GM18505 (cell line): ENCODE measurements at regions not wholly inside any gene's neighbourhood (a gene's known extent, or its start where the extent isn't known, plus 50 kb on each side); places are given as distances from the start of the nearest gene placed in this dataset.
"Not testable (repeated sequence)": the region's sequence is repeated elsewhere in the genome, so short reads cannot be mapped to it uniquely, and the experiment has no call there.

Source experiments
- ATAC-seq: cut with Tn5 transposase; IDR thresholded peaks from one replicate; pipeline ENCODE4 v1.9.1; 2021; ENCODE audit not compliant: unreplicated experiment
- POLR2A ChIP-seq: IDR thresholded peaks from 4 replicates; pipeline ENCODE4 v1.6.1; 2011; ENCODE audit warnings: borderline replicate concordance; ENCODE audit not compliant: insufficient read depth, insufficient read length; ENCODE audit errors: extremely low read depth

DNA sequence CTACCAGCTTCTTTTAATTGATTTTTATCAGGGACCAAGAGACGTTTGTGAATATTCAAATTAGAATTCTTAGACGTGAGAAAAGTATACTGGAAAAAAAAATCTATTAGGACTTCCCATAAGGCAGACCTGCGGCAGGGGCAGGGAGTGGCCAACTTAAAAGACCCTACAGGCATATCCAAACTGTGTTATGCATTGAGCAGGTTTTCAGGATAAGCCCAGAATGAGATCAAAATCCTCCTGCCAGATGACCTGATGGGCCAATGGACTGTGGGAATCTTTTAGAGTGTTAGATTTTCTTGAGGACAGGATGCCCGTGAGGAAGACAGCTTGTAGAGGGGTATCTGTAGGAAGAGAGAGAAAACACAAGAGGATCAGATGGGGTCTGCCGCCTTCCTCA, 391.5 kb downstream of the CD83 start:
- TF ChIP-seq POLR2A: no peak

DNA sequence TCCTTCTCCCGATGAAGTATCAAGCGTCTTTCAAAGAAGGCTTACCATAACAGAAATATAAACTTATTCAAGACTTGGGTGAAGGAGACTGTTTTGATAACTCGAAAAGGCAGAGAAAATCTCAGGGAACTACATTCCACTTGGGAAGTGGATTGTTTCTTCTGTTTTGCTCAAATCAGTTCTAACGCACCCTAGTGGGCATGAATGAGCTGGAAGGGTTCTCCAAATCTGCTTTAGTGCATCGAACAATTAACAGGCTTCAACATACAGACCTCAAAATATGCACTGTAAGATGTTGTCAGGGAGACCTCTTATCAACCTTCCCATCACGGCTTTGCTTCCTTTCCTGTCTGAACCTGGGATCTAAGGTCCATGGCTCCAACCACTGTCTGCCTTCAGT, 392.5 kb downstream of the CD83 start:
- no peak for TF ChIP-seq POLR2A
- ATAC-seq: no peak

More for the DNA sequence above, 391.5 kb downstream of the CD83 start:
- no peak for ATAC-seq

DNA sequence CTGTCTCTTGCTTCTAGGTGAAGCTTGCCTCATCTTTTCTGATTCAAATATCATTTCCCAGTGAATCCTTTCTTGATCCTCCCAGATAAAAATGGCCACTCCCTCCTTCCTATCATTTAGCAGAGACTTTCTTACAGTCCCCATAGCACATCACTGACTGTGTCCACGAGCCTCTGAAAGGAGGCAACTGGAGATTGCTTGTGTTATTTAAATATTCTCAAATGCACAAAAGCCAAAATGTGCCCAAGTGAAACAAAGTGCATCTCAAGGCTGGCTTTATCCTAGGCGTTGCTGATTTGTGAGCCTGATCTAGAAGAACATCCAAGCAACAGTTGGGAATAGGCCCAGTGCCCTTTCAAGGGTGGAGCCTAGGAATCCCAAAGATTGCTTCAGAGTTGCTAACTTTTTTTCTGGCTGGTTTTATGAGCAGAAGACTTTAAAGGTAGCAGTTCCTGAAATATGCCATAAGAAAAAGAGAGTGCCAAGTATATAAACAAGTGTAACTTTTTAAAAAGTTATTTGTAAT, 393.6 kb downstream of the CD83 start:
- no peak for ATAC-seq
- TF ChIP-seq POLR2A: no peak

DNA sequence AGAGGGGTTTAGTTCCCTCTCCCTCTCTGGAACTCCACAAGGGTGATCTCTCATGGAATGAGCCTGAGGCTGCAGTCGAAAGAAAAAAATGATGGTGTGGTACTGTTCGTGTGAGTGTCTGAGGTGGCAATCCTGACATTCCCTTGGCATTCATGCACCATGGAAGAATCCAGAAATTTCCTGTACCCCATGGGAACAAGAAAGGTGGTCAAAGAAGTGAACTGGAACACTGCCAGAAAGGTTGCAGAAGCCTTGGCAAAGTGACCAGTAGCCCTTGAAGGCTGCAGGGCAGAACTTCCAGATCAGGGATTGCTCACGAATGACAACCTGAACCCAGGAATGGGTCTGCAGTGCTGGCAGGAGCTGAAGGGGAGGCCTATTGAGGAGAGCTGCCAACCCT, 394.7 kb downstream of the CD83 start:
- TF ChIP-seq POLR2A: no peak
- ATAC-seq: no peak

DNA sequence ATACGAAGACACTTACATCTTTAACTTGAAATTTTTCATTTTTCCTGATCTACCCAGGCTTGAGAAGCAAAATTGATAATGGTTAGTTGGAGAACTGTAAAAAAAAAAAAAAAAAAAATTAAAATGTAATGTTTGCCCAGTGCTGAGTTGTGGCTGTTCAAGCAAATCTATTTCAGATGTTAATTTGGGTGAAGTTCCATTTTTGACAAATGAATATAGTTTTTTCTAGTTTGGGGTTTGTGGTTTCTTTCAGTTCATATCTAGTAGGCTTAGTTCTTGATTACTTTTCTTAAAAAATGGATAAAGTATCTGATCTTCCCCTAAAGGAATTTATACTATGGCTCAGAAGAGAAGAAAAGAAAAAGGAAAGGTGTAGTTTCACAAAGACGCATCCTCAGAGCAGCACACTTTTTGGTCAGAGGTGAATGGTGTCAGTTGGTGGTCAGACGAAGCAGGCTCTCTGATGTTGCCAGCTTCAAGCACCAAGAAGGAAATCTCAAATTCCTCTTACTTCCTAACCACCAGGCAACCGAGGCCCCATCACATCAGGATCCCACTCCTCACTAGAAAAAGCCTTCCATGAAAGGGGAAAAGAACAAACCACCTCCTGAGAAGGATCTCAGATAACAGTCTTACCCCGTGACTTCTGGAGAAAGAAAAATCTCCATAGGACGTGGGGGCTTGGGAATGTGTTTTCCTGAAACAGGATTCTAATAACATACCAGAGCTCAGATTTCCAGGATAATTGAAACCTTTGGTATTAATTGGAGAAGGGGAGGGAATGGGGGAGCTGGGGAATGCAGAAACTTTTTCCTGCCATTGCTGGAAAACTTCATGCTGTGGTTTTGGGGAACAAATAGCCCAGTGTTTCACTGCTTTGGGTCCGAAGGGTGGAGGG, 396.2 kb downstream of the CD83 start:
- no peak for TF ChIP-seq POLR2A
- ATAC-seq: no peak

DNA sequence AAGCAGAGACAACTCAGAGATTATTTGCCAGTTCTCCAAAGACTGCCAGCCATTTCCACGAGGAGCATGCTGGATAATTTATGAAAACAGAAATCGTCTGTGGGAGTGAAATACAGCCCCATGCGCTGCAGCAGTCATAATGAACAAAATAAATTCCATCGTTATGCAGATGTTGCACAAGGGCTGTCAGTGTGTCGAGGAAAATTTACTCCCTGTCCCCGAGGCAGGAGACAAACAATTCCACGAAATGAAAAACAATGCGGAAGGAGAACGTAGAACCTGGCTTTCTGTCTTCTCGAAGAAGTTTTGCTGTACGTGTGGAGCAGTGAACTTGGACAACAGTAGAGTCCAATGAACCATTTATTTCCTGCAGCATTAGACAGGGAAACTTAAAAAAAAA, 399.4 kb downstream of the CD83 start:
- no peak for ATAC-seq

DNA sequence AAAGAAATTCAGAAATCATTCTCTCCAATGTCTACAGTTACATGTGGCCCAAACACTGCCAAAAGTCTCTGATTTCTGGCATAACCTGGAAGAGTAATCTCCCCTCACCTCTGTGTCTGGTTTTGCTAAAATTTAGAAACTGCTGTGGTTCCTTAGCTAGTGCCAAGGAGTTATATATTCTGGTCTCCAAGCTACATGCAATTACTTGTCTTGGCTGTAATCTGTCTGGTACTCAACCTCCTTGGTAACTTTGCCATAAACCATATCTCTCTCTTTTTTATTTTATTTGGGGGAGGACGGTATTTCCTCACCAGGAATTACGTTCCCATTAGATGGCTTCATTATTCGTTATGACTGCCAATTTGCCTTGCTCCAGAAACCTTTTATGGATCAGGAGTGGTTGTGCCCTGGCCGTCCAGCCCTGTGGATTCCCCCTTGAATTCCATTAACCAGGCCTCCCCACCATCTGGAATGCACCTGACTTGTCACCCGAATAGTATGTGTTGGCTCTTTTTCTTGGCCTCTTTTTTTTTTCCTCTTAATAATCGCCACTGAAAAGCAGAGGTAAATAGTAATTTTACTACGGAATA, 400.0 kb downstream of the CD83 start:
- TF ChIP-seq POLR2A: no peak
- ATAC-seq: no peak

More for the DNA sequence above, 399.4 kb downstream of the CD83 start:
- TF ChIP-seq POLR2A: no peak

DNA sequence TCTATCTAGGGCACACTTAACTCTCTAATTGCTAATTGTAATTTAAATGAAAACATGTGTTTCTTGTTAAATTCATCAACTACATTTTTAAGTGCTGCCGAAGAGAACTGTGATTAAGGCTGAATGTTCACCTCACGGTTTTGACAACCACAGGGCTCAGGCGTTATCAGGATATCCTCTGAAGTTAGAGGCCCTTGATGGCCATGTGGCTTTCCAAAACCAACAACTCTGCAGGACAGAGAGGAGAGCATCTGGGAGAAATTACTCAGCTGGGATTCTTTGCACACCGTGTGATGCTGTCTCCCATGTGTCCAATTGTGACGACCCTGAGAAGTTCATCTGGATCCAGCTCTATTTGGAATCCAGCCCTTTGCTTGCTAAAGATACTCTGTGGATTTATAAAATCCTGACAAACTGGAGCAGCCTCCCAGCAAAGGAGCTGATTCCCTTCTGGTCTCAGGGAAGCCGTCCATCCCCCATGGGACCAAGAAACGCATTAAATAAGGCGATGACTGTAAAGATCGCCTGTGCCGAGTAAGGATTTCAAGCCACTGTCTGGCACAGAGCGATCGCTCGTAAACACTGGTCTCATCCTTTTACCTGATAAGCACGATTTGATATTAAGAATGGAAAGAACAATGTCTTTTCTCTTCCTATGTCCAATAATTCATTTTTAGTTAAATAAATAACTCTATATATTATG, 401.1 kb downstream of the CD83 start:
- no peak for ATAC-seq
- TF ChIP-seq POLR2A: no peak

DNA sequence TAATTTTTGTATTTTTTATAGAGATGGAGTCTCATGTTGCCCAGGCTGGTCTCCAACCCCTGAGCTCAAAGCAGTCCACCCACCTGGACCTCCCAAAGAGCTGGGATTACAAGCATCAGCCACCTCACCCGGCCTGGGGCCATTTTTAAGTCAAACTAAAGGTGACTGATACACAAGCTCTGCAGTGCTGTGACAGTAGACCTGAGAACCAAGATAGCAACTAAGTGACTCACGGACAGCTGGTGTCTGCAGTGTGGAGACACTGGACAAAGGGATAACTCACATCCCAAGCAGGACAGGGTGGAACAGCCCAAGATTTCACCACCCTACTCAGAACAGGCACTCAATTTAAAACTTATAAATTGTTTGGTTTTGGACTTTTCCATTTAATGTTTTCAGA, 402.5 kb downstream of the CD83 start:
- no peak for TF ChIP-seq POLR2A
- ATAC-seq: no peak

DNA sequence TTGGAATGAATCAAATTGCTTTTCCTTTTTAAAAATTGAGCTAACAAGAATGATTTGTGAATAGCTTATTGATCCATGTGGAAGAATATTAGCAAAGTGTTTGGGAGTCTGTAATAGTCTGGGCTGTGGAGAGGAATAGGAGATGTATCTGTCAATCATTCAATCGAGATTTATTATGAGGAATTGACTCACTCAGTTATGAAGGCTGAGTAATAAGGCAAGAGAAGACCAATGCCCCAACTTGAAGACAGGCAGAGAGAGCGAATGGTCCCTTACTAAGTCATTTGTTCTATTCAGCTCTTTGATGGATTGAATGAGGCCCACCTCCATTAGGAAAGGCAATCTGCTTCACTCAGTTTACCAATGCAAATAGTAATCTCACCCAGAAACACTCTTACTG, 403.0 kb downstream of the CD83 start:
- ATAC-seq: no peak
- TF ChIP-seq POLR2A: no peak

DNA sequence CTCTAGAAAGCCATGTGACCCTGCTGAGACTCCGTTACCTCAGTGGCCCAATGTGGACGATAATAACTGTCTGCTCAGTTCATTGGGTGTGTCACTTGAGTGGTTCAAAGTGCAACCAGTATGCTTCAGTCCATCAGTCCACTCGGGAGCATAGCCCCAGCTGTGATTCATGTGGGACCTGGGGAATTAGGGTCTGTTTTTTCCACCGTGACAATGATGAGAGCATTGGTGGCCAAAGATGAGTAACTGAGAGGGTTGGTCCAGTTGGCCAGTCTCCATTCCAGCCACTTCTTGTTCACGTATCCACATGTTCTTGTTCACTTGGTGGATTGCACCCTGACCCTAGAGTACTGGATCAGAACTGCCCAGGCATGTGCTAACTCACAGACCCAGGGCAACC, 403.6 kb downstream of the CD83 start:
- no peak for TF ChIP-seq POLR2A
- no peak for ATAC-seq

DNA sequence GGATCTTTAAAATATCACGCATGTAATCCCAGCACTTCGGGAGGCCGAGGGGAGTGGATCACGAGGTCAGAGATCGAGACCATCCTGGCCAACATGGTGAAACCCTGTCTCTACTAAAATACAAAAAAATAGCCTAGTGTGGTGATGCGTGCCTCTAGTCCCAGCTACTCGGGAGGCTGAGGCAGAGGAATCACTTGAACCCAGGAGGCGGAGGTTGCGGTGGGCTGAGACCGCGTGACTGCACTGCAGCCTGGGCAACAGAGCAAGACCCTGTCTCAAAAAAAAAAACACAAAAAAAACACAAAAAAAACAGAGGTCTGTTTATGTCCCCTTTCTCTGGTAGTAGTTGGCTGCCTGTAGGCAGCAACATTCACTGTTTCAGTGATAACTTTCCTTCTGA, 404.3 kb downstream of the CD83 start:
- not testable (repeated sequence) for ATAC-seq

DNA sequence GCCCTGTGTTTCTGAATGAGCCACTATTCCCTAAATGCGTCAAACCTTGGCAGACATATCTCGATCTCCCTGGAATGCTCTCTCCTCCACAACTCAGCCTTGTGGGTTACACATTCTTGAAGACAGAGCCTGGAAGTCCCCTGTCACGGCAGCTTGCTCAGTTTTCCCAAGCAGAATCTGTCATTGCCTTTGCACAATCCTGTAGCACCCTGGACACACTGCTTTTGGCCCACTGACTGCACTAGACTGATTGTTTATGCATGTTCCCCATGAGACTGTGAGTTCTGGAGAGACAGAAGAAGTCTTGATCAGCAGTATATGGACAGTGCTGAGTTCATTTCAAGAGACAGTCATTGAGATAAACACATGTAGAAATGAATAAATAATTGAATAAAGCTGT, 406.7 kb downstream of the CD83 start:
- ATAC-seq: no peak
- TF ChIP-seq POLR2A: no peak
